Astrocyte of the cerebellum (primary cell): ENCODE measurements at regions not wholly inside any gene's neighbourhood (a gene's known extent, or its start where the extent isn't known, plus 50 kb on each side); places are given as distances from the start of the nearest gene placed in this dataset.

Experiments
- DNase-seq: peaks from one replicate; pipeline ENCODE4 v3.0.0-alpha.2; 2011; ENCODE audit warnings: low read depth
- H3K4me3 ChIP-seq: 2 replicates; pipeline ENCODE4 v1.5.1; 2011; ENCODE audit warnings: mild to moderate bottlenecking, low read depth, low read length, moderate library complexity
- in situ Hi-C: cut with HindIII; loops from 2 replicates; pipeline ENCODE4 v1.10.0; 2017; ENCODE audit warnings: low sequenced_read_pairs
- TF ChIP-seq, protein P1 (sequence below): IDR thresholded peaks from 2 replicates; pipeline ENCODE4 v1.5.1; 2012; ENCODE audit warnings: low read length, low read depth, moderate library complexity, mild to moderate bottlenecking; ENCODE audit errors: missing control alignments

DNA sequence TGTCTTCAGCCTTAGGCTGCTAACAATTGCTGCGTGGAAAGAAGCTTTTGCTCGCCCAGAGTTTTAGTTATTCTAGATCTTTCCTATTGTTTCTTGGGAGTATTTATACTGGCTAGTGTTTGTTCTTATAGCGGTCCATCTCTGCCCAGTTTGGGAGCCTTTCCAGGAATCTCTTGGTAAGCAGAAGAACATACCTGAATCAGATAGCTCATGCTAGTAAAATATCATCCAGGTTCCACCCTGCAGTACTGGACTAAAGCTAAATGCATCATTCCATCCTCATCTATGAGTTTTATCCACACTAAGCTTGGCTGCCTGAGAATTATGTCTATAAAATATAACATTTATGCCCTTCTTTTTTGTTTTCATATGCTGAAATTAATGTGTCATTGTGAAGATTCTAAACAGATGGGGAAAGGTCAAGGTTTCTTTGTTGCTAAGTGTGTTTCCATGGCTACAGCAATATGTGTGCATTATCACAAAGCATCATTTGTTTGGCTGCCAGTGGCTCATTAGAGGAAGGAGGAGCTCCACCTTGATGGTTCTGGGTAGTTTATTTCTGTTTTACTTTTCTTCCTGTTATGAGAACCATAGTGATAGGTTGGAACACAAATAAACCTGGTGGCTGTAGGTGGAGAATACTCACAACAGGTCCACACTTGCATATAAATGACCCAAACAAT, 182.8 kb downstream of the PIK3C3 start:
- in situ Hi-C loops, result no loop called here
- TF ChIP-seq, protein P1, sequence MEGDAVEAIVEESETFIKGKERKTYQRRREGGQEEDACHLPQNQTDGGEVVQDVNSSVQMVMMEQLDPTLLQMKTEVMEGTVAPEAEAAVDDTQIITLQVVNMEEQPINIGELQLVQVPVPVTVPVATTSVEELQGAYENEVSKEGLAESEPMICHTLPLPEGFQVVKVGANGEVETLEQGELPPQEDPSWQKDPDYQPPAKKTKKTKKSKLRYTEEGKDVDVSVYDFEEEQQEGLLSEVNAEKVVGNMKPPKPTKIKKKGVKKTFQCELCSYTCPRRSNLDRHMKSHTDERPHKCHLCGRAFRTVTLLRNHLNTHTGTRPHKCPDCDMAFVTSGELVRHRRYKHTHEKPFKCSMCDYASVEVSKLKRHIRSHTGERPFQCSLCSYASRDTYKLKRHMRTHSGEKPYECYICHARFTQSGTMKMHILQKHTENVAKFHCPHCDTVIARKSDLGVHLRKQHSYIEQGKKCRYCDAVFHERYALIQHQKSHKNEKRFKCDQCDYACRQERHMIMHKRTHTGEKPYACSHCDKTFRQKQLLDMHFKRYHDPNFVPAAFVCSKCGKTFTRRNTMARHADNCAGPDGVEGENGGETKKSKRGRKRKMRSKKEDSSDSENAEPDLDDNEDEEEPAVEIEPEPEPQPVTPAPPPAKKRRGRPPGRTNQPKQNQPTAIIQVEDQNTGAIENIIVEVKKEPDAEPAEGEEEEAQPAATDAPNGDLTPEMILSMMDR, result no peak
- no peak overlapping the region for H3K4me3 ChIP-seq
- no peak for DNase-seq

DNA sequence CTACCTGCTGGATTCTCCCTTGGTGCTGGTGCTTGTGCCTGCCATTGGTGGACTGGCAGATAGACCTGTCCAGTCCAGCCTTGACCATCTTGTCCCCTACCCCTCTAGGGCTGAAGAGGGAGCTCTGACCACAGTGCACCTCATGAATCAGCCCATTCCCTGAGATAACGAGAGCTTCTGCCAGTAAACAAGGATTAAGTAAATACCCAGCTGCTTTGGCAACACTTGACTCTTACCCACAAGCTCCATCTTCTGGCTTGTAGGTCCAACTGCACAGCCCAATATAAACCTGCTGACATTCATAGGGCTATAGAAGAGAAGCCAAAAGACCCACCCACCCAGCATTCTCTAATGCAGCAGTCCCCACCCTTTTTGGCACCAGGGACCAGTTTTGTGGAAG, 186.4 kb downstream of the PIK3C3 start:
- H3K4me3 ChIP-seq, result no peak overlapping the region
- in situ Hi-C loops, result no loop called here
- DNase-seq, result no peak
- TF ChIP-seq, protein P1, result no peak

DNA sequence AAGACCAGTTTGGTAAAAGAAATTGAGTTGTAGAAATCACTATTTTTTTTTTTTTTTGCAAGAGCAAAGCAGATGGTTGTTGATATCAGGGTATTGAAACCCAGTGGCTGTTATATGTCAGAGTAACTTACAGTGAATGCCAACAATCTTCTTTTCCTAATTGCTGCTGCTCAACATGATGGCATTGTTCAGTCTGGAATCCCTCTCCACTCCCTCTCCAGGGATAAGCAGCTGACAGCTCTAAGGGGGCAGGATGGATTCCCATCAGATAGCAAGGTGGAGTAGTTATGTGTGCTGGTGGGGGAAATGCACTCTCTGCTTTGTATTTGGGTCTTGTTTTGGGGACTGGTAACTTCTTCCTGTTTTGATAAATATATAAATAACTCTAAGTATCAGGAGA, 200.0 kb downstream of the PIK3C3 start:
- TF ChIP-seq, protein P1, result no peak

DNA sequence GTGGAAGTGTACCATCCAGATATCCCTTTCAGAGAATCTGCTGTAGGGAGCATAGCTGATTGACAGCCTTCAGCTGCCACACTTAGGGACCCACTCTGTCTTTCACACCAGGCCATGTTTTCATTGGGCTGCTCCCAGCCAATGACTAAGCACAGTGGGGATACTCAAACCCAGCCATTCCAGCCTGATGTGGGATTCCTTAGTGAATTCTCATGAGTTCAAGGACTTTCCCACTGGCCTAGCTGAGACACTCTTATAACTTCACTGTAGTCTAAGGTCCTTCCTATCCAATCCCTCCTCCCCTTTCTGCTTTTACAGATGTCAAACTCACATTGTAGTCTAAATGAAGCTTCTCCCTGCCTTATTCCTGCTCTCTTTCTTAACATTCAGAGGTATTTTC, 201.2 kb downstream of the PIK3C3 start:
- no peak overlapping the region for H3K4me3 ChIP-seq
- TF ChIP-seq, protein P1, result no peak
- in situ Hi-C loops, result no loop called here
- no peak for DNase-seq

More for the DNA sequence above, 200.0 kb downstream of the PIK3C3 start:
- no peak for DNase-seq
- in situ Hi-C loops, result no loop called here
- no peak overlapping the region for H3K4me3 ChIP-seq

DNA sequence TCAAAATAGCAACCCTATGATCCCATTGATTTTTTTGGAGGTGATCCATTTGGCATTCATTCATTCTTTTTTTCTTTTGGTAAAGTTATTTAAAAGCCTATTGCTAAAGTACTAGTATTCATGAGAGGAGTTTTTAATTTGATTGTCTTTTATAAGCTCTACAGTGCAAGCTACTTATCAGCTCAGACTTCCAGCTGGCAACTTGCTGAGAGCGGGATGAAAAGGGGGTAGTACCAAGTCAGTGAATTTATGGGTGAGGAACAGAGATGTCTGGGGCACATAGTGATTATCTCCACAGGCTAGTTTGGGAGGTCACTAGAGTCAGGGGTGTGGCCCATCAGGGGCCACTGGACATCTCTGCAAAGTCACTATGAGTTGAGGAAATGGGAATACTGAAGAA, 202.4 kb downstream of the PIK3C3 start:
- in situ Hi-C loops, result no loop called here
- DNase-seq, result no peak
- TF ChIP-seq, protein P1, result no peak
- no peak overlapping the region for H3K4me3 ChIP-seq

DNA sequence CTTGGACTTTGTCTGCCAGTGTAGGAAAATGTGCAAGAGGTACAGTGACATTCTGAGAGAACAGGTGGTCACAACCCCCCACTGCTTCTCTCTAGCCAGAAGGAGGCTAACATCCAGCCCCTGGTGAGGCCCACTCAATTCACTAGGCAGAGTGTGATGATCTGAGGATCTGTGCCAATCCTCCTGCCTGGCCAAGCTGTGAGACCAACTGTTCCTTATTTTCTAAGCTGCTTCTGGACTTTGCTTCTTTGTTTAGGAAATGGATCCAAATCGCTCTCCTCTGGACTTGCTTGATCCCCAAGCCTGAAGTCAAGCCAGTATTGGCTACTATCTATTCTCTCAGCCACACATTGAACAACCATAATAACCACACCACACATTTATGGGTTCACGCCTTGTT, 202.8 kb downstream of the PIK3C3 start:
- in situ Hi-C loops, result no loop called here
- TF ChIP-seq, protein P1, result no peak
- no peak overlapping the region for H3K4me3 ChIP-seq
- DNase-seq, result no peak

DNA sequence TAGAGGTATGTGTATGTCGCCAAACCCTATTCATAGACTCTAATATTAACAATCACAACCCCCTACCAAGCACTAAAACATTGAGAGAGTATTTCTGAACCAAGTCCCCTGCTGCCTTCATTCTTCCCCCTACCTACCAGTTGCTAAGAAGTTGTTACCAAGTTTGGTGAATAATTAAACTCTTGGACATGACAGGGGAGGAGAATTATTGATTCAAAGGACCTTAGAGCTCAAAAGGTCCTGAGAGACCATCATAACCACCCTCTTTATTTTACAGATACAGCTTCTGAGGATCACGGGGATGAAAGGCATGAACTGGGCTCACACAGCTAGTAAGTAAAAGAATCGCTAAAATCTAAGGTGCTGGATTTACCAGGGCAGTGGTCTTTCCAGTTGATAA, 204.1 kb downstream of the PIK3C3 start:
- in situ Hi-C loops, result no loop called here
- no peak overlapping the region for H3K4me3 ChIP-seq
- TF ChIP-seq, protein P1, result no peak
- no peak for DNase-seq
